Transverse colon (tissue), 4 donors: ENCODE measurements at regions not wholly inside any gene's neighbourhood (a gene's known extent, or its start where the extent isn't known, plus 50 kb on each side); places are given as distances from the start of the nearest gene placed in this dataset.

Experiments
- CTCF ChIP-seq, 5 experiments: fragments of 200-600 bp in 3 of 5; fragments of 450-650 bp in 2 of 5; sonication (generic) in 3 of 5; IDR thresholded peaks; 1 replicate in 2 of 5; 2 replicates in 3 of 5; pipeline ENCODE4 v1.5.1; 2016 to 2017; ENCODE audit warnings: antibody characterized with exemption in 5 of 5, inconsistent platforms in 3 of 5, mild to moderate bottlenecking in 2 of 5, moderate library complexity in 1 of 5
- EP300 ChIP-seq: sonication (generic); formaldehyde crosslinking; IDR thresholded peaks from one replicate; pipeline ENCODE4 v1.6.1; 2017; ENCODE audit warnings: antibody characterized with exemption, low read depth
- POLR2A ChIP-seq: fragments of 450-650 bp; IDR thresholded peaks from one replicate; pipeline ENCODE4 v1.6.1; 2016; ENCODE audit warnings: antibody characterized with exemption, mild to moderate bottlenecking, moderate library complexity
- POLR2AphosphoS5 ChIP-seq, 3 donors: sonication (generic); formaldehyde crosslinking; IDR thresholded peaks; one replicate each; pipeline ENCODE4 v1.6.1; 2016; ENCODE audit warnings: antibody characterized with exemption in 3 of 3

- TF ChIP-seq CTCF (IDR thresholded peaks at IDR 0.05) (no peak), POLR2A (no peak), POLR2AphosphoS5 (IDR thresholded peaks at IDR 0.05) (no peak), EP300 (no peak)
Observed at GRCh38 chr22:49334449-49334789, 493.3 kb downstream of the BRD1 start.
